HEK293 (cell line): ENCODE measurements at regions not wholly inside any gene's neighbourhood (a gene's known extent, or its start where the extent isn't known, plus 50 kb on each side); places are given as distances from the start of the nearest gene placed in this dataset.
"Not testable (repeated sequence)": the region's sequence is repeated elsewhere in the genome, so short reads cannot be mapped to it uniquely, and the experiment has no call there.

Experiments used
- MYNN ChIP-seq: fragments of 450-650 bp; formaldehyde crosslinking; IDR thresholded peaks from 2 replicates; pipeline ENCODE4 v1.5.1; 2016; ENCODE audit warnings: missing biosample characterization, missing genetic modification characterization, borderline replicate concordance
- SETDB1 ChIP-seq: IDR thresholded peaks from one replicate; pipeline ENCODE4 v1.6.1; 2017; ENCODE audit warnings: mild to moderate bottlenecking, low read length, moderate library complexity, mixed read lengths; ENCODE audit not compliant: insufficient read length
- SP2 ChIP-seq: fragments of 450-650 bp; formaldehyde crosslinking; IDR thresholded peaks from 2 replicates; pipeline ENCODE4 v1.5.1; 2016; ENCODE audit warnings: missing biosample characterization, missing genetic modification characterization
- ZNF274 ChIP-seq, 2 experiments: fragments of 200-500 bp in 1 of 2; fragments of 450-650 bp in 1 of 2; sonication (Bioruptor generic) in 1 of 2; formaldehyde crosslinking in 1 of 2; IDR thresholded peaks; 2 replicates each; pipeline versions ENCODE4 v1.5.1 to v1.6.1; 2014 to 2016; ENCODE audit warnings: borderline replicate concordance in 1 of 2, inconsistent platforms in 1 of 2, low read length in 1 of 2, missing biosample characterization in 1 of 2, missing genetic modification characterization in 1 of 2
- ZNF394 ChIP-seq: fragments of 450-650 bp; formaldehyde crosslinking; IDR thresholded peaks from 2 replicates; pipeline ENCODE4 v1.5.1; 2016; ENCODE audit warnings: missing biosample characterization, missing genetic modification characterization, mild to moderate bottlenecking, moderate library complexity, borderline replicate concordance
- ZNF670 ChIP-seq: fragments of 450-650 bp; formaldehyde crosslinking; IDR thresholded peaks from 2 replicates; pipeline ENCODE4 v1.5.1; 2016; ENCODE audit warnings: missing biosample characterization, missing genetic modification characterization, low read depth
- TF ChIP-seq, protein P1 (sequence below): fragments of 450-650 bp; formaldehyde crosslinking; IDR thresholded peaks from 2 replicates; pipeline ENCODE4 v1.5.1; 2016; ENCODE audit warnings: missing biosample characterization, missing genetic modification characterization
- TF ChIP-seq, protein P2 (sequence below): fragments of 450-650 bp; formaldehyde crosslinking; IDR thresholded peaks from 2 replicates; pipeline ENCODE4 v1.5.1; 2016; ENCODE audit warnings: missing biosample characterization, missing genetic modification characterization
- TF ChIP-seq, protein P3 (sequence below): fragments of 450-650 bp; formaldehyde crosslinking; IDR thresholded peaks from 2 replicates; pipeline ENCODE4 v1.5.1; 2016; ENCODE audit warnings: missing biosample characterization, missing genetic modification characterization

DNA sequence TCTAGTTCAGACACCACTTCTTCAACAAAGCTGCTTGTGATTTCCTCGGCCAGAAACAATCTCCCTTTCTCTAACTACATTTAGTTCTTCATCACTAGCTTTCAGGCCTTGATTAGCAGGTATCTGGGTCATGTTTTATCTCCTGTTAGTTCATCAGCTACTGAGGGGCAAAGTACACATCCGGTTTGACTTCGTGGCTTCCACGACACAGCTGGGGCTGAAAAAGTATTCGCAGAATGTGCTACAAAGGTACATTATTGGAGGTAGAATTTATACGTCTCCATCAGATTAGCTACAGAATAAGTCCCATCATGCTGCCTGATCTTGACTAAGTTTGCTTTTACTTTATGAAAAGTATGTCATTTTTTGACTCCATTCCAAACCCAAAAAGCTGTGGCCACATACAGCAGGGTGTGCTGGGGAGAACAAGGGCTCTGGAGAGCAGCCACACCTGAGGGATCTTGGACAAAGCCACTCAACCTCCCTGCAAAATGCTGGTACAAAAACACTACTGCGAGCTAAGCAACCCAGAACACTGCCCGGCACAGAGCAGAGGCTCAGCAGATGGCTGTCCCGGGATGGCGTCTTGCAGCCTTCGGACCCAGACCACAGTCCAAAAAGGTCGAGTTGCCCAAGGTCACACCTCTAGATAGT lies 158.9 kb upstream of the PRKX start:
- TF ChIP-seq ZNF274 (IDR thresholded peaks at IDR 0.05; ENCODE audit: low read length); ZNF274 (tag by site-specific recombination; IDR thresholded peaks at IDR 0.05; ENCODE audit: borderline replicate concordance); SP2 (tag by site-specific recombination); ZNF394 (tag by site-specific recombination); SETDB1; MYNN (tag by site-specific recombination); ZNF670 (tag by site-specific recombination): not testable (repeated sequence)
- TF ChIP-seq, protein P1, sequence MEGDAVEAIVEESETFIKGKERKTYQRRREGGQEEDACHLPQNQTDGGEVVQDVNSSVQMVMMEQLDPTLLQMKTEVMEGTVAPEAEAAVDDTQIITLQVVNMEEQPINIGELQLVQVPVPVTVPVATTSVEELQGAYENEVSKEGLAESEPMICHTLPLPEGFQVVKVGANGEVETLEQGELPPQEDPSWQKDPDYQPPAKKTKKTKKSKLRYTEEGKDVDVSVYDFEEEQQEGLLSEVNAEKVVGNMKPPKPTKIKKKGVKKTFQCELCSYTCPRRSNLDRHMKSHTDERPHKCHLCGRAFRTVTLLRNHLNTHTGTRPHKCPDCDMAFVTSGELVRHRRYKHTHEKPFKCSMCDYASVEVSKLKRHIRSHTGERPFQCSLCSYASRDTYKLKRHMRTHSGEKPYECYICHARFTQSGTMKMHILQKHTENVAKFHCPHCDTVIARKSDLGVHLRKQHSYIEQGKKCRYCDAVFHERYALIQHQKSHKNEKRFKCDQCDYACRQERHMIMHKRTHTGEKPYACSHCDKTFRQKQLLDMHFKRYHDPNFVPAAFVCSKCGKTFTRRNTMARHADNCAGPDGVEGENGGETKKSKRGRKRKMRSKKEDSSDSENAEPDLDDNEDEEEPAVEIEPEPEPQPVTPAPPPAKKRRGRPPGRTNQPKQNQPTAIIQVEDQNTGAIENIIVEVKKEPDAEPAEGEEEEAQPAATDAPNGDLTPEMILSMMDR (tag by site-specific recombination): not testable (repeated sequence)
- TF ChIP-seq, protein P2, sequence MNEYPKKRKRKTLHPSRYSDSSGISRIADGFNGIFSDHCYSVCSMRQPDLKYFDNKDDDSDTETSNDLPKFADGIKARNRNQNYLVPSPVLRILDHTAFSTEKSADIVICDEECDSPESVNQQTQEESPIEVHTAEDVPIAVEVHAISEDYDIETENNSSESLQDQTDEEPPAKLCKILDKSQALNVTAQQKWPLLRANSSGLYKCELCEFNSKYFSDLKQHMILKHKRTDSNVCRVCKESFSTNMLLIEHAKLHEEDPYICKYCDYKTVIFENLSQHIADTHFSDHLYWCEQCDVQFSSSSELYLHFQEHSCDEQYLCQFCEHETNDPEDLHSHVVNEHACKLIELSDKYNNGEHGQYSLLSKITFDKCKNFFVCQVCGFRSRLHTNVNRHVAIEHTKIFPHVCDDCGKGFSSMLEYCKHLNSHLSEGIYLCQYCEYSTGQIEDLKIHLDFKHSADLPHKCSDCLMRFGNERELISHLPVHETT (tag by site-specific recombination): not testable (repeated sequence)
- TF ChIP-seq, protein P3, sequence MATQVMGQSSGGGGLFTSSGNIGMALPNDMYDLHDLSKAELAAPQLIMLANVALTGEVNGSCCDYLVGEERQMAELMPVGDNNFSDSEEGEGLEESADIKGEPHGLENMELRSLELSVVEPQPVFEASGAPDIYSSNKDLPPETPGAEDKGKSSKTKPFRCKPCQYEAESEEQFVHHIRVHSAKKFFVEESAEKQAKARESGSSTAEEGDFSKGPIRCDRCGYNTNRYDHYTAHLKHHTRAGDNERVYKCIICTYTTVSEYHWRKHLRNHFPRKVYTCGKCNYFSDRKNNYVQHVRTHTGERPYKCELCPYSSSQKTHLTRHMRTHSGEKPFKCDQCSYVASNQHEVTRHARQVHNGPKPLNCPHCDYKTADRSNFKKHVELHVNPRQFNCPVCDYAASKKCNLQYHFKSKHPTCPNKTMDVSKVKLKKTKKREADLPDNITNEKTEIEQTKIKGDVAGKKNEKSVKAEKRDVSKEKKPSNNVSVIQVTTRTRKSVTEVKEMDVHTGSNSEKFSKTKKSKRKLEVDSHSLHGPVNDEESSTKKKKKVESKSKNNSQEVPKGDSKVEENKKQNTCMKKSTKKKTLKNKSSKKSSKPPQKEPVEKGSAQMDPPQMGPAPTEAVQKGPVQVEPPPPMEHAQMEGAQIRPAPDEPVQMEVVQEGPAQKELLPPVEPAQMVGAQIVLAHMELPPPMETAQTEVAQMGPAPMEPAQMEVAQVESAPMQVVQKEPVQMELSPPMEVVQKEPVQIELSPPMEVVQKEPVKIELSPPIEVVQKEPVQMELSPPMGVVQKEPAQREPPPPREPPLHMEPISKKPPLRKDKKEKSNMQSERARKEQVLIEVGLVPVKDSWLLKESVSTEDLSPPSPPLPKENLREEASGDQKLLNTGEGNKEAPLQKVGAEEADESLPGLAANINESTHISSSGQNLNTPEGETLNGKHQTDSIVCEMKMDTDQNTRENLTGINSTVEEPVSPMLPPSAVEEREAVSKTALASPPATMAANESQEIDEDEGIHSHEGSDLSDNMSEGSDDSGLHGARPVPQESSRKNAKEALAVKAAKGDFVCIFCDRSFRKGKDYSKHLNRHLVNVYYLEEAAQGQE: not testable (repeated sequence)
